HK-2 (cell line): ENCODE measurements at regions not wholly inside any gene's neighbourhood (a gene's known extent, or its start where the extent isn't known, plus 50 kb on each side); places are given as distances from the start of the nearest gene placed in this dataset.

Experiments used
- DNase-seq: peaks from one replicate; pipeline ENCODE4 v3.0.0-alpha.2; 2018; ENCODE audit not compliant: unreplicated experiment

DNA sequence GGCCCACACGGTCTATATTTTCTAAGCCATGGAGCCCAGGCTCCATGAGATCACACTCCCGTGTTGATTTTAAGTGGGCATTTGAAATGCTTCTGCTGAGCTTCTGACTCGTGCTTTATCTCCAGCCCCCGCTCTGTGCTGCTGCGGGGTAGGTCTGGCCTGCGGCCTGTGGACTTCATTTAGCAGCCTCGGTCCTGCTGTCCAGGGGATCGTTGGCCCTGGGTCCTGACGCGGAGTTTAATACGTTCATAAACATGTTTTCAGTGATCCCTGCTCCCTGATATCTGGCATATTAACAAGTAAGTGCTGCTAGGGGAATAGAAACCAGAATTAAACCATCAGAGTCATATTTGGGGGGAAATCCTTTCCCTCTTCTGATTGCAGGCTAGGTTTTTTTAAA is 540.3 kb upstream of the MGMT start:
- no peak for DNase-seq

DNA sequence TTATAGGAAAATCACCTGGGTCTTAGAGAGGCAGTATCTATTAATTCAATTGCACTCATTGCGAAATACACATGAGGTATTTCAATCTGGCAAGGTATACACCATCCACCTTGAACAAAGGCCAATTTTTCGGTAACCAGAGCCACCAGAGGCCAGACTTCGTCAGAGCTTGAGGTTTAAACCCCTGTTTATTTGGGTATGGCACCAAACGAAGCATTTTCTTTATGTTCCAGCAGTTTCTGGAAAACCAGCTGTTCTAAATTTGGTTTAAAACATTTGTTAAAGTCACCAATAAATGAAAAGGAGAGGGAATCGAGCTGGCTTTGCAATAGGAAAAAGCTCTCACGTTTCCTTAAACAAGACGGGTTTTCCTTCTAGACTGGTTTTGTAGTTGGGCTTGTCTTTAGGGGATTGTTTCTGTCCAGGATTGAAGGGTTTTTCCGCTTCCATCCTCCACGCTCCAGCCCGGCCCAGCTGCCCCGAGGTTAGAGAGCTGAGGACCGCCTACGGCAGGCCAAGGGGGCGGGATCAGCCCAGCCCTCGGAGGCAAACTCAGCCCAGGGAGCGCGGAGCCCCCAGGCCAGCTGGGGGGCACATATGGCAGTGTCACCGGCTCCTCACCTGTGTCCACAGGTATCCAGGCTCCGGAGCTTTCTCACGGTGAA is 539.4 kb upstream of the MGMT start:
- no peak for DNase-seq

DNA sequence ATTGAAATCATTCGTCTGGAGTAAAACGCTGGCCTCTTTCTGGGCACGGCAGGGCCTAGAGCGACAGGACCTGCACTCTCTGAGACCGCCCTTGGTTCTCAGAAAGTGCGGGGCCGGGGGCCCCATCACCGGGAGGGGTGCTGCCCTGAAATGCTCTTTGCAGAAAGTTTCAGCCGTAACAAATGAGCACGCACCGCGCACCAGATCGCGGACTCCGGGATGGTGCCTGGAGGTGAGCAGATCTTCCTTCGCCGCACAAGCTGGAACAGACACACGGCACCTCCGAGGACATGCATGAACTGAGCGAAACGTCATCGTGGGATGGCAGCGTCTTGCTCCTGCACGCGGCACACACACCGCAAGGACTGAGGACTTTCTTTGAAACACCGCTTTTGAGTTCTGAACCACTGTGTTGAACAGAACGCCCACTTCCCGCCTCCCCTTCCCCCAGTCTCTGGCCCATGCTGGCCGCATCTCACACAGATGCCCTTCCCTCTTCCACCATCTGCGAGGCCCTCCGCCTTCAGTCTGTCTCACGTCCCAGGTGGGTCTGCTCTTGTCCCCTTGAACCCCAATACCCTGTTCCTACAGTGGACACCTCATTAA is 538.7 kb upstream of the MGMT start:
- no peak for DNase-seq

- DNase-seq: no peak
Measured at GRCh38 chr10:128929131-128929530, 537.9 kb upstream of the MGMT start.

DNA sequence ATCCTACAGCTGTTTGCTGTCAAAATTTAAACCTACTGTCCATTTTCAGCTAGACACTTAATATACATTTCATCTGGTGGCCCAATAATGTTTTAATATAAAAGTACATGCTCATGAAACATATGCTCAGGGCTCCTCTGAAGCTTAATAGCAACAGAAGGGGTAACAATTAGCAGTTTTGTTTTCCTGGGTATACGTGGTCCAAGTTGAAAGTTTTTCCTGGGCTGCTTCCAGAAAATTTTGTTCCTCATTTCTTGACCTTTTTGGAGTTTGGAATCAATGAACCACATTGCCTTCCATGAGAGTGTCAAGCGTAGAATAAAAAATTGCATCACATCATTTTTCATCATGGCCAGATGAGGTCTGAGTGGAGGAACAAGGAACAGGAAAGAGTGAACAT is 537.3 kb upstream of the MGMT start:
- no peak for DNase-seq

DNA sequence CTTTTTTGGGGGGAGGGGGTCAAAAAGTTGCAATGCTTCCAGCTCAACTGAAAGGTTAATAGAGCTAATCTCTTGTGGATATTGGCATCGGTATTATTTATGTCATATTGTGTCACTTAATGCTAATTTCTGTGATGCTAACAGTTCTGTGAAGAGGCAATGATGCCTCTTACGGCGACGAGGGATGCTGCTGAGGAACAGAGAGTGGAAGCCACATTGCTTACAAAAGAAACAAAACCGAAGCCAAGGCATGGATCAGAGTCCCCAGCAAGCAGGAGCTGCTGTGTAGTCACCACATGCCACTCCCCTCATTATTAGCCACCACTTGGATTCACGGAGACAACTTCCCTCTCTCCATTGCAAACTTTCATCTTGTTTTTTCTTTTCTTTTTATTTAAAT is 536.5 kb upstream of the MGMT start:
- DNase-seq: no peak

DNA sequence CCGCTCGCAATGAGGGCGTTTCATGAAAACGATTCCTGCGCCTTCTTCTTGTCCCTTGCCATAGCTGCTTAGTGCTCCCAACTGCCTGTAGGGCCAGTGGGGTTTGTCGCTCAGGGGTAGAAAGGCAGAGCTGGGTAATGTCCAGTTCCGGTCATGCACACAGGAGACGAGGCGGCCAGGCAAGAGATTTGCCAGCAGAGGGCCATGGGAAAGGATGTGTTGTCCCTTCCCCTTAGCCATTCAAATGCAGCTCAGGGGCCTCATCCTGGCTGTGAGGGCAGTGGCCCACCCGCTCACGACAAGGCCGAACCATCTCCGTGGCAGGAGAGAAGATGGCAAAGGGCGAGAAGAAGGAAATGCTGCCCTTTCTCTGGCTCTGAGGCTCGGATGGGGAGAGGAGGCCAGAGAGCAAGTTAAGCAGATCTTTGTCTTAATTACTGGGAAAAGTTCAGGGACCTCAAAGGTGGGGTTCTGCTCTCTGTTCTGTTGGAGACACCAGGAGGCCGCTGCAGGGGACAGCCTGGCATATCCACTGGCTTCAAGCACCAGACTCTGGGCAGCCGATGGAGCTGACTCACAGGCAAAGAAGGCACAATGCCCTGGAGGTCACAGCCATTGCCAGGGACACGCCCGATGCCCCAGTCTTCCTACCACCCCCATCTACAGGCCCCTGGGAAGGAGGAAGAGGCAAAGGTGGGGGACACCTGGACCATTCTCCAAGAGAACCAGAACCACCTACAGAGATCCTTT is 534.8 kb upstream of the MGMT start:
- DNase-seq: no peak

- no peak for DNase-seq
Measured at GRCh38 chr10:128934492-128934891, 532.5 kb upstream of the MGMT start.

DNA sequence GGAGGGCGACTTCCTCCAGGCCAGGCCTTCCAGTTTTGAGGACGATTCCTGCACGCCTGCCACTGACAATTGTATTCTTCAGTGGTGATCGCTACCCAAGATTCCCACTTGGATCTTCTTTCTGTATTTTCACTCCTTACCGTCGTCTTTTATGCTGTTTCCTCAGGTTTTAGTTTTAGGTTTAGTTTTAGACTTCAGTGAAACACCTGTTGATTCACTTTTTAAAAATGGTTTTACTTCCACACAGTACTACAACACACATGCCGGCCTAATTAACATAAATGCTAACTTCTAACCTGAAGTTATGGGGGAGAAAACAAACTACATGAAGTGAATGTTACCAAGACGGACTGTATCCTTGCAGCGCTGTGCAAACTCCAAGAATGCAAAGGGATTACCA is 530.6 kb upstream of the MGMT start:
- no peak for DNase-seq

- no peak for DNase-seq
Measured at GRCh38 chr10:128938558-128938957, 528.5 kb upstream of the MGMT start.

GRCh38 chr10:128940081-128940480 is 527.0 kb upstream of the MGMT start:
- no peak for DNase-seq

DNA sequence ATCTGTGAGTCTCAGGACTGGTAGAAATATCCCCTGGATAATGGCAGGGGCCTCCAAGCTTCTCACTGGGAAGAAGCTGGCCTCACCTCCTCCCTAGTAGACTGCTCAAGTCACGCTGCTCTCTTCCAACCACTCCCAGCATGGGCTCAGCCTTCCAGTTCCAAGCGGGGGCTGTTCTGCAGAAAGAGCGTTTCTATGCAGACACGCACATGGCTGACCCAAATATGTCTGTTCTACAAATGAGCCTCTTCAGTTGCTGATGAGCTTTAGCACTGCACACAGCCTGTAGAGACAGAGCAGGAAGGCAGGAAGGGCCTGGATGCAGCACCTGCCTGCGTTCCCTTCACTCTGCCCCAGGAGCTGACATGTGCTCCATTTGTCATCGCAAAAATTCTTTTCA is 523.9 kb upstream of the MGMT start:
- DNase-seq: no peak

- DNase-seq: no peak
Measured at GRCh38 chr10:128945398-128945797, 521.6 kb upstream of the MGMT start.

- DNase-seq: no peak
Measured at GRCh38 chr10:128950159-128950915, 516.7 kb upstream of the MGMT start.

- DNase-seq: no peak
Measured at GRCh38 chr10:128950916-128951275, 516.1 kb upstream of the MGMT start.

DNA sequence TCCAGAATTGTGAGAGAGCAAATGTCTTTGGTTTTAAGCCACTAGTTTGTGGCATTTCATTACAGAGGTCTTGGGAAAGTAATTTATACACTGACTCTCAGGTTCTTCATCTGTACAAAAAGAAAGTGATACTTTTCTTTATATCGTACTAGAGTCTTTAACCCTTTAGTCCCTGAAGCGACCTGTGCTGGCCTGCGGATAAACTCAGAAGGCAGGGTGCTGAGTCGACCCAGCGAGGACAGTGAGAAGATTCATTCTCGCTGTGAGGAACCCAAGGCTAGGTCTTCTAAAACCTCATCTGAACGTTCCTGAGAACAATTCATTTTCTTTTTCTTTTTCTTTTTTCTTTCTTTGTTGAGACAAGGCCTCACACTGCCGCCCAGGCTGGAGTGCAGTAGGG is 514.2 kb upstream of the MGMT start:
- DNase-seq: no peak

GRCh38 chr10:128956149-128956548 is 510.9 kb upstream of the MGMT start:
- no peak for DNase-seq

DNA sequence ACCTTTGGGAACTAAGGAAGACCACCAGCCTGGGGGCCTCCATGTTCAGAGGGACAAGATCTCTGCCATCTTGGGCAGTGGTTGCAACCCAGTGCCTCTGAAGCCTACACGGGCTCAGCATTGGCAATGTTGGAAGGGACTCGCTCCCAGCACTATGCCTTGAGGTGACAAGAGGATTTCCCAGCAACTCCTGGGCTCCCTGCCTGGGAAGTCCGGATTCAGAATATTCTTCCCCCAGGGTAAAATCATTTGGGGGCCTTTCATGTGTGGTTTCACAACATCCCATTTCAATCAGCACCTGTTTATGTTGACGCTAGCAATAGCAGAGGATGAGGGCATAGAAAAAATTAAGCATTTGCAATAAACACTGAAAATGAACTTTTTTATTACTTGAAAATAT is 509.8 kb upstream of the MGMT start:
- DNase-seq: no peak

GRCh38 chr10:128958834-128959690 is 508.0 kb upstream of the MGMT start:
- DNase-seq: no peak

- DNase-seq: no peak
Measured at GRCh38 chr10:128959746-128960145, 507.3 kb upstream of the MGMT start.

GRCh38 chr10:128960517-128960916 is 506.5 kb upstream of the MGMT start:
- DNase-seq: no peak

DNA sequence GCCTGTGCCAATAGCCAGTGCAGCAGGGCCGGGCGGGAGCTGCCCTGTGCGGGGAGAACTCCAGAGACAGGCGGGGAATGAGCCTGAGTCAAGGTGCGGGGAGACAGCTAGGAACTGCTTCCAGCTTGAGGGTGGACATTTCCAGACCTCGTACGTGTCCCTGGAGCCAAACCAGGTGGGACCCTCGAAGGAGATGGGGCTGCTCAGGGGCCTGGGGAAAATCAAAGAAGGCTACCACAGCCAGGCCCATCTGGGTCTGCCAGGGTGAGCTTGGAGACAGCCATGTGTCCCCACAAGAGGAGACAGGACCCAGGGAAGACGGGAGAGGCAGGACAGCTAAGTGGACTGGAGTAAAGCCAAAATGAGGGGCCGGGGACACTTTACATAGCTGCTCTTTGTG is 504.9 kb upstream of the MGMT start:
- no peak for DNase-seq
